ENCODE measurements at regions not wholly inside any gene's neighbourhood (a gene's known extent, or its start where the extent isn't known, plus 50 kb on each side); places are given as distances from the start of the nearest gene placed in this dataset.
A peak's percentile ranks its signal among the peaks of the same experiment; 100 is the strongest.

DNA sequence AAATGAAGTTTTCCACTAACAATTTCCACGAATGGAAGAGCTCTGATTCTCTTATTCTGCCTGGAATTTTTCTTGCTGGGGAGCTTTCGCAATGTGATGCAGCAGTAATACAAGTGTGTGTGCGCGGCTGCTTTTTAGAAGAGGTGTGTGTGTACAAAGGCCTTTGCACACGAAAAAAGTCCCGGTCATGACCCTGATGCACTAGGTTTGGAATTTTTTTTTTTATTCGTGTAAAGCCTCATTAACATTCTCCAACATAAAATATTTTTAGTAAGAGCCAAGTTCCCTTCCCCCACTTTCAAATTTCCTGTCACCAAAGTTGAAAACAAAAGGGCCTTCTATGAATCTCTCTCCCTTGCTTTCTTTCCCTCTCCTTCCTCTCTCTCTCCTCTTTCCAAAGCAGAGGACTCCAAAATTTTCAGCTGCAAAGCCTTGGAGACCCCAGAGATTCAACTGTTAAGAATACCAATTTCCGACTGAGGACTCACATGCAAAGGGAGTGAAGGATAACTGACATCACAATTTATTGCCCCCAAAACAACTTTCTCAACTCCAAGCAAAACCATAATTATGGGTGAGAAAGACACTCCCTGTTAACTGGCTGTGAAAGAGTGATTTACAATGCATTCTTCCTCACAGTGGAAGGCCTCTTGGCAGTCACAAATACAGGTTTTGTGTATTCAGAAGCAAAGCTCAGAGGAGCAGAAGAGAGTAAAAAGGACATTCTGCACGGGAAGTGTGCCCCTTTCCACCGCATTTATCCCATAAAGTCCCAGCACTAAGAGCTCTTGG, 421.2 kb upstream of the JARID2 start:
- DNase-seq (ENCODE audit: low read depth in 2 of 2) = peak in 1 of 2 donors; percentile 44
- TF ChIP-seq, protein P1, sequence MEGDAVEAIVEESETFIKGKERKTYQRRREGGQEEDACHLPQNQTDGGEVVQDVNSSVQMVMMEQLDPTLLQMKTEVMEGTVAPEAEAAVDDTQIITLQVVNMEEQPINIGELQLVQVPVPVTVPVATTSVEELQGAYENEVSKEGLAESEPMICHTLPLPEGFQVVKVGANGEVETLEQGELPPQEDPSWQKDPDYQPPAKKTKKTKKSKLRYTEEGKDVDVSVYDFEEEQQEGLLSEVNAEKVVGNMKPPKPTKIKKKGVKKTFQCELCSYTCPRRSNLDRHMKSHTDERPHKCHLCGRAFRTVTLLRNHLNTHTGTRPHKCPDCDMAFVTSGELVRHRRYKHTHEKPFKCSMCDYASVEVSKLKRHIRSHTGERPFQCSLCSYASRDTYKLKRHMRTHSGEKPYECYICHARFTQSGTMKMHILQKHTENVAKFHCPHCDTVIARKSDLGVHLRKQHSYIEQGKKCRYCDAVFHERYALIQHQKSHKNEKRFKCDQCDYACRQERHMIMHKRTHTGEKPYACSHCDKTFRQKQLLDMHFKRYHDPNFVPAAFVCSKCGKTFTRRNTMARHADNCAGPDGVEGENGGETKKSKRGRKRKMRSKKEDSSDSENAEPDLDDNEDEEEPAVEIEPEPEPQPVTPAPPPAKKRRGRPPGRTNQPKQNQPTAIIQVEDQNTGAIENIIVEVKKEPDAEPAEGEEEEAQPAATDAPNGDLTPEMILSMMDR (IDR thresholded peaks at IDR 0.05; ENCODE audit: low read depth, low read length) = no peak

DNA sequence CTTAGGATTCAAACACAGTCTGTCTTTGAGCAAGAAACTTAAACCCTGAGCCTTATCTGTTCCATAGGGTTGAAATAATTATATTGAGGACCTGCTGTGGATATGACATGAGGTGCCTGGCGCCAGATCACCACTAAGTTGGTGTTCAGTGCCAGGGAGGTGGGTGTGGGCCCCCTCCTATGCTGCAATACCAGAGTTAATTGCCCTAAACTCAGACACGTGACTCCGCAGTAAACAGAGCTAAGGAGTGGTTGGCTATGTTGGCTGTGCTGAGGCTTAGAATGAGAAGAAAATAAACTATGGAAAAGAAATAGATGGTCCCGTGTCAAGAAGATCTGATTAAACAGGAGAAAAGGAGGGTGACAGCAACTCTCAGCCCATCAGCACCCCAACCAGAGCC, 419.4 kb upstream of the JARID2 start:
- DNase-seq (ENCODE audit: low read depth in 2 of 2) = no peak
- H3K4me3 ChIP-seq (replicated peaks in 1 of 2; ENCODE audit: low read depth in 2 of 2, low read length in 2 of 2) = no peak overlapping the region
- TF ChIP-seq, protein P1 (IDR thresholded peaks at IDR 0.05; ENCODE audit: low read depth, low read length) = no peak

More for the DNA sequence above, 421.2 kb upstream of the JARID2 start:
- H3K4me3 ChIP-seq (replicated peaks in 1 of 2; ENCODE audit: low read depth in 2 of 2, low read length in 2 of 2) = no peak overlapping the region

- TF ChIP-seq, protein P1 (IDR thresholded peaks at IDR 0.05; ENCODE audit: low read depth, low read length) = no peak
Observed at GRCh38 chr6:14827354-14827753, 418.5 kb upstream of the JARID2 start.

DNA sequence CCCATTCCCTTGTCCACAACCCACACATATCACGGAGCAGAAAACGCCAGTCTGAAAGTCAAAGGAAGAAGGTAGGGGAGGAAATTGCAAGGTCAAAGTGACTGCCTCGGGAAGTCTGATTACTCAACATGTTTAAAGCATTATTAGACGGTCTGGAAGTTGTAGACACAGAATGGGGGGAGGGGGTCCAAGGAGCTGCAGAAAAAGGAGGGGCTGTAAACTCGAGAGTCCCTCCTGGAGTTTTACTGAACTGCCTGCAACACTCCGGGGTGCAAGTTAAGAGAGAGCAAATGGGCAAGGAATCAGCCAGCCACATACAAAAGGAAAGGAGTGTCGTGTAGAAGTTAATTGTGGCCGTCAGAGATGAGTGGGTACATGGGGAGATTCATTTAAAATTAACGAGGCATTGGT, 417.7 kb upstream of the JARID2 start:
- no peak overlapping the region for H3K4me3 ChIP-seq (replicated peaks in 1 of 2; ENCODE audit: low read depth in 2 of 2, low read length in 2 of 2)
- DNase-seq (ENCODE audit: low read depth in 2 of 2) = no peak
- TF ChIP-seq, protein P1 (IDR thresholded peaks at IDR 0.05; ENCODE audit: low read depth, low read length) = no peak

More at GRCh38 chr6:14827354-14827753, 418.5 kb upstream of the JARID2 start:
- H3K4me3 ChIP-seq (replicated peaks in 1 of 2; ENCODE audit: low read depth in 2 of 2, low read length in 2 of 2) = no peak overlapping the region
- DNase-seq (ENCODE audit: low read depth in 2 of 2) = no peak

- TF ChIP-seq, protein P1 (IDR thresholded peaks at IDR 0.05; ENCODE audit: low read depth, low read length) = no peak
- no peak for DNase-seq (ENCODE audit: low read depth in 2 of 2)
- H3K4me3 ChIP-seq (replicated peaks in 1 of 2; ENCODE audit: low read depth in 2 of 2, low read length in 2 of 2) = no peak overlapping the region
Observed at GRCh38 chr6:14831070-14831469, 414.8 kb upstream of the JARID2 start.

- TF ChIP-seq, protein P1 (IDR thresholded peaks at IDR 0.05; ENCODE audit: low read depth, low read length) = no peak
- DNase-seq (ENCODE audit: low read depth in 2 of 2) = no peak
- no peak overlapping the region for H3K4me3 ChIP-seq (replicated peaks in 1 of 2; ENCODE audit: low read depth in 2 of 2, low read length in 2 of 2)
Observed at GRCh38 chr6:14831937-14832336, 413.9 kb upstream of the JARID2 start.
